NCI-H1092 (cell line): ENCODE measurements at regions not wholly inside any gene's neighbourhood (a gene's known extent, or its start where the extent isn't known, plus 50 kb on each side); places are given as distances from the start of the nearest gene placed in this dataset.

Experiments used
- DNase-seq: peaks from one replicate; lab custom pipeline; 2025; lab: John Stamatoyannopoulos, UW

GRCh38 chr12:58268069-58268468 is 326.7 kb downstream of the ATP23 start:
- DNase-seq, result no peak

GRCh38 chr12:58269476-58269875 is 328.1 kb downstream of the ATP23 start:
- DNase-seq, result no peak

- no peak for DNase-seq
Measured at GRCh38 chr12:58270966-58271705, 329.8 kb downstream of the ATP23 start.

GRCh38 chr12:58272461-58272860 is 331.1 kb downstream of the ATP23 start:
- no peak for DNase-seq

- DNase-seq, result no peak
Measured at GRCh38 chr12:58277231-58277630, 335.9 kb downstream of the ATP23 start.

GRCh38 chr12:58283553-58283952 is 342.2 kb downstream of the ATP23 start:
- no peak for DNase-seq

- DNase-seq, result no peak
Measured at GRCh38 chr12:58285551-58285950, 344.2 kb downstream of the ATP23 start.

GRCh38 chr12:58286353-58286752 is 345.0 kb downstream of the ATP23 start:
- no peak for DNase-seq

GRCh38 chr12:58288190-58288589 is 346.8 kb downstream of the ATP23 start:
- no peak for DNase-seq

GRCh38 chr12:58291106-58291505 is 349.7 kb downstream of the ATP23 start:
- no peak for DNase-seq

- DNase-seq, result no peak
Measured at GRCh38 chr12:58293308-58293982, 352.1 kb downstream of the ATP23 start.

- no peak for DNase-seq
Measured at GRCh38 chr12:58295268-58295667, 353.9 kb downstream of the ATP23 start.

GRCh38 chr12:58296863-58297262 is 355.5 kb downstream of the ATP23 start:
- no peak for DNase-seq

GRCh38 chr12:58298803-58299202 is 357.4 kb downstream of the ATP23 start:
- no peak for DNase-seq

- DNase-seq, result no peak
Measured at GRCh38 chr12:58299371-58299770, 358.0 kb downstream of the ATP23 start.

GRCh38 chr12:58301038-58301729 is 359.8 kb downstream of the ATP23 start:
- no peak for DNase-seq

GRCh38 chr12:58301730-58302122 is 360.4 kb downstream of the ATP23 start:
- DNase-seq, result no peak

GRCh38 chr12:58302487-58303011 is 361.2 kb downstream of the ATP23 start:
- DNase-seq, result peak; percentile 2

- no peak for DNase-seq
Measured at GRCh38 chr12:58306266-58307000, 365.1 kb downstream of the ATP23 start.

- DNase-seq, result no peak
Measured at GRCh38 chr12:58309806-58310205, 368.4 kb downstream of the ATP23 start.

- DNase-seq, result no peak
Measured at GRCh38 chr12:58310368-58310767, 369.0 kb downstream of the ATP23 start.
